Heart left ventricle (tissue), 16 donors: ENCODE measurements at regions not wholly inside any gene's neighbourhood (a gene's known extent, or its start where the extent isn't known, plus 50 kb on each side); places are given as distances from the start of the nearest gene placed in this dataset.

Source experiments
- ATAC-seq, 4 donors: fragments of 200-7000 bp; cut with Tn5 transposase; one replicate each; pipeline ENCODE4 v1.9.1; 2020 to 2022; ENCODE audit warnings: moderate library complexity in 4 of 4, mild to moderate bottlenecking in 3 of 4, moderate number of reproducible peaks in 1 of 4
- DNase-seq, 5 donors: peaks; one replicate each; pipeline ENCODE4 v3.0.0-alpha.2; 2020
- H3K27ac ChIP-seq, 12 donors: fragments of 200-600 bp; sonication (generic) in 4 of 12; one replicate each; pipeline versions ENCODE4 v1.5.0 to v1.8.0; 2016 to 2022; ENCODE audit warnings: mild to moderate bottlenecking in 2 of 12
- H3K27me3 ChIP-seq, 9 donors: fragments of 200-600 bp; sonication (generic) in 2 of 9; one replicate each; pipeline versions ENCODE4 v1.5.1 to v1.8.0; 2016 to 2022; ENCODE audit warnings: mild to moderate bottlenecking in 3 of 9
- H3K36me3 ChIP-seq, 9 donors: fragments of 200-600 bp; sonication (generic) in 2 of 9; one replicate each; pipeline versions ENCODE4 v1.5.0 to v1.8.0; 2018 to 2022; ENCODE audit warnings: mild to moderate bottlenecking in 2 of 9
- H3K4me1 ChIP-seq, 12 donors: fragments of 200-600 bp; sonication (generic) in 4 of 12; one replicate each; pipeline versions ENCODE4 v1.5.0 to v1.8.0; 2016 to 2022; ENCODE audit warnings: mild to moderate bottlenecking in 3 of 12
- H3K4me3 ChIP-seq, 12 donors: fragments of 200-600 bp; sonication (generic) in 4 of 12; one replicate each; pipeline versions ENCODE4 v1.5.0 to v1.8.0; 2017 to 2022; ENCODE audit warnings: mild to moderate bottlenecking in 9 of 12, moderate library complexity in 4 of 12
- H3K9me3 ChIP-seq, 12 donors: fragments of 200-600 bp; sonication (generic) in 4 of 12; one replicate each; pipeline versions ENCODE4 v1.5.0 to v1.8.0; 2016 to 2022; ENCODE audit warnings: mild to moderate bottlenecking in 1 of 12
- POLR2A ChIP-seq, 2 donors: fragments of 450-650 bp; IDR thresholded peaks; one replicate each; pipeline ENCODE4 v1.6.1; 2017; ENCODE audit warnings: antibody characterized with exemption in 2 of 2, mild to moderate bottlenecking in 2 of 2, moderate library complexity in 2 of 2
- WGBS, 4 donors: extraction: QIAGEN DNeasy Blood & Tissue Kit in 2 of 4; methylation state at CpG; one replicate each; pipeline versions ENCODE4 v1.1.5 to v1.1.7; 2013 to 2018; 5-methylcytosine and 5-hydroxymethylcytosine counted together
- intact Hi-C, 10 donors: fragments of 100-400 bp; cut with DNase I; formaldehyde crosslinking; loops; one replicate each; pipeline versions ENCODE4 v1.11.1 to v1.14.2; 2022
- TF ChIP-seq, protein P1 (sequence below), 12 donors: fragments of 200-600 bp; sonication (generic) in 4 of 12; IDR thresholded peaks; one replicate each; pipeline versions ENCODE4 v1.5.0 to v1.8.0; 2018 to 2022; ENCODE audit warnings: antibody characterized with exemption in 12 of 12, mild to moderate bottlenecking in 5 of 12
- donor health status: ischemic (EF 13 %, LVEDD 7.1; RV severe dilation, severe dysfunction).
- donor health status: healthy with polysubstance abuse.
- donor health status: DM: no; HTN: yes; CAD: no.
- donor health status: DM: no; HTN: no; CAD: no.
- donor health status: ischemic (EF 25% LVEDD 6.9; RV normal size, moderate dysfunction).
- donor health status: ischemic (EF 25% LVEDD 5.7; RV mildly dilated, moderate dysfunction).
- donor health status: healthy.
- donor health status: DM: yes; HTN: yes; CAD: no.
- donor health status: ischemic (EF 35%, LVEDD 5.7; RV mildly dilated, moderate dysfunction).
- donor health status: nonischemic (EF 11% LVEDD 7.7; RV severe dilation, severe dysfunction).
- donor health status: DM: yes; HTN: yes; CAD: no.
- donor health status: PGD.
- donor health status: ischemic (EF 29% LVEDD 5.4; RV normal size, mild dysfunction).
- donor health status: nonischemic (EF 23%, LVEDD 6.1; RV moderate dilation, normal function).

DNA sequence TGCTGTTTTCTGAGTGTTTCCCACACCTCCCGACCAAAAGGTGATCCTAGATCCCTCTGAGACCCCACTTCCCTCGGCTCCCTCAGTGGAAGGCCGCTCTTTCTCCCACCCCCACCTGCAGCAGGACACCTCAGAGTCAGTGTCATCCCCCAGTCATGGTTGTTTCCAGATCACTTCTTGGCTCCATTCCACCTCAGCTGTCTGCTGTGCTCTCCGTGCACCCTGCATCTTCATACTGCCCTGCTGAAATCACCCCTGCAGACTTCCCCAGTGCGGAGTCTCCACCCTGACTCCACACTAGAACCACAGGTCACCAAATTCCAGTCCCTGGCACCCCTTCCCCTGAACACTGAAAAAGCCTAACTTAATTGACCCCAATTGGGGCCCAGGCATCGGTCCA is 255.1 kb upstream of the CDYL start:
- DNase-seq (no peak), ATAC-seq (no peak)
- TF ChIP-seq, protein P1, sequence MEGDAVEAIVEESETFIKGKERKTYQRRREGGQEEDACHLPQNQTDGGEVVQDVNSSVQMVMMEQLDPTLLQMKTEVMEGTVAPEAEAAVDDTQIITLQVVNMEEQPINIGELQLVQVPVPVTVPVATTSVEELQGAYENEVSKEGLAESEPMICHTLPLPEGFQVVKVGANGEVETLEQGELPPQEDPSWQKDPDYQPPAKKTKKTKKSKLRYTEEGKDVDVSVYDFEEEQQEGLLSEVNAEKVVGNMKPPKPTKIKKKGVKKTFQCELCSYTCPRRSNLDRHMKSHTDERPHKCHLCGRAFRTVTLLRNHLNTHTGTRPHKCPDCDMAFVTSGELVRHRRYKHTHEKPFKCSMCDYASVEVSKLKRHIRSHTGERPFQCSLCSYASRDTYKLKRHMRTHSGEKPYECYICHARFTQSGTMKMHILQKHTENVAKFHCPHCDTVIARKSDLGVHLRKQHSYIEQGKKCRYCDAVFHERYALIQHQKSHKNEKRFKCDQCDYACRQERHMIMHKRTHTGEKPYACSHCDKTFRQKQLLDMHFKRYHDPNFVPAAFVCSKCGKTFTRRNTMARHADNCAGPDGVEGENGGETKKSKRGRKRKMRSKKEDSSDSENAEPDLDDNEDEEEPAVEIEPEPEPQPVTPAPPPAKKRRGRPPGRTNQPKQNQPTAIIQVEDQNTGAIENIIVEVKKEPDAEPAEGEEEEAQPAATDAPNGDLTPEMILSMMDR (IDR thresholded peaks at IDR 0.05) = no peak
- no peak for TF ChIP-seq POLR2A (IDR thresholded peaks at IDR 0.05)
- Histone ChIP-seq H3K27ac (no peak overlapping the region), H3K36me3 (no peaks in the 10 kb centered on the region), H3K9me3 (no peaks in the 10 kb centered on the region), H3K4me1 (no peaks in the 10 kb centered on the region), H3K4me3 (no peak overlapping the region), H3K27me3 (no peaks in the 10 kb centered on the region)
- 74 to 79% (median 76%) methylated on average over 6 of the region's 6 CpGs for WGBS, 4 donors
- intact Hi-C loops = no loop called here

DNA sequence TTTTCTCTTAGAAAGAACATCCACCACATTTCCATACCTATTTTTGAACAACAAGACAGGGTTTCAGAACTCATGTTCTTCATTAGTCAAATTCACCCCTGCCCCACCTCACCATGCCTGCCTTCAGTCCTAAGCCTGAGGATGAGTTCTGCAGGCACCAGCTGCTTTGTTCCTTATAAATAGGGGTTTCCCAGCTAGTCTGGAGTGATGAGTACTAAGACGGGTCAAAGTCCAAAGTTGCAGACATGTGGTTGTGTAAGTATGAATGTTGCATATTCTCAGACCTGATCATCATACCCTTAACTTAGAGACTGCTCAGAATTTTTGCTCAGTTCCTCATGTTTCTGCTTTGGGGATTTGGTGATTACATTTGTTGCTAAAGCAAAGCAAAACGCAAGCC is 257.7 kb upstream of the CDYL start:
- H3K36me3 ChIP-seq = no peaks in the 10 kb centered on the region
- H3K4me3 ChIP-seq = no peak overlapping the region
- TF ChIP-seq POLR2A (IDR thresholded peaks at IDR 0.05) = no peak
- TF ChIP-seq, protein P1 (IDR thresholded peaks at IDR 0.05) = no peak
- DNase-seq = no peak
- 77 to 82% (median 79%) methylated on average over 2 of the region's 2 CpGs for WGBS, 4 donors
- H3K27ac ChIP-seq = no peak overlapping the region
- no peaks in the 10 kb centered on the region for H3K27me3 ChIP-seq
- intact Hi-C loops = no loop called here
- no peak for ATAC-seq
- no peaks in the 10 kb centered on the region for H3K9me3 ChIP-seq
- no peaks in the 10 kb centered on the region for H3K4me1 ChIP-seq

DNA sequence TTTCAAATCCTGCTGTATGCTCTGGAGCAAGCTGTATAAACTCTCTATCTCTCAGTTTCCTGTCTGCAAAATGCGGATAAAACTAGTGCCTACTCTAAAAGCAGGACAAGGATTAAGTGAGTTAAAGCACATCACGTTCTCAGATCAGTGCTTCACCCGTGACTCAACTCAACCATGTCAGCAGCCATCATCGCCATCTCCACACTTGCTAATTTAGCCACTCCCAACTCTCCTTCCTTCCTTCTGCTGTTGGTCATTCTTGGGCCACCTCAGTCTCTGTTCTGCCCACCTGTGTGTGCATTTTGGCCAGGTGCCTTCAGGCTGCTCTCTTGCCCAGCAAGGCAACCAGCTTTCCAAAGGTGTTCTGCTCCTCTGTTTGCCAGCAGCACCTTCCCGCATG is 260.0 kb upstream of the CDYL start:
- intact Hi-C loops = no loop called here
- no peak for ATAC-seq
- H3K4me1 ChIP-seq = peaks cover 0 to 3% (median 0%) of the 10 kb centered on the region in 12 donors
- WGBS, 4 donors = 71 to 82% (median 77%) methylated on average over 5 of the region's 5 CpGs
- no peak overlapping the region for H3K4me3 ChIP-seq
- H3K27ac ChIP-seq = no peak overlapping the region
- TF ChIP-seq, protein P1 (IDR thresholded peaks at IDR 0.05) = no peak
- no peak for TF ChIP-seq POLR2A (IDR thresholded peaks at IDR 0.05)
- H3K27me3 ChIP-seq = no peaks in the 10 kb centered on the region
- DNase-seq = no peak
- no peaks in the 10 kb centered on the region for H3K36me3 ChIP-seq
- no peaks in the 10 kb centered on the region for H3K9me3 ChIP-seq

GRCh38 chr6:4513561-4513960 is 262.6 kb upstream of the CDYL start:
- no peak overlapping the region for H3K27ac ChIP-seq
- H3K27me3 ChIP-seq = no peaks in the 10 kb centered on the region
- TF ChIP-seq POLR2A (IDR thresholded peaks at IDR 0.05) = no peak
- TF ChIP-seq, protein P1 (IDR thresholded peaks at IDR 0.05) = no peak
- H3K4me3 ChIP-seq = no peak overlapping the region
- H3K9me3 ChIP-seq = no peaks in the 10 kb centered on the region
- WGBS, 4 donors = 90 to 93% (median 92%) methylated on average over 4 of the region's 4 CpGs
- intact Hi-C loops = no loop called here
- DNase-seq = no peak
- no peaks in the 10 kb centered on the region for H3K36me3 ChIP-seq
- peaks cover 0 to 3% (median 0%) of the 10 kb centered on the region in 12 donors for H3K4me1 ChIP-seq
- ATAC-seq = no peak
